Nucleus accumbens (tissue), 56 donors: ENCODE measurements at regions not wholly inside any gene's neighbourhood (a gene's known extent, or its start where the extent isn't known, plus 50 kb on each side); places are given as distances from the start of the nearest gene placed in this dataset.

Experiments used
- DNase-seq, 56 donors: peaks; one replicate each; lab custom pipeline; 2025; lab: John Stamatoyannopoulos, UW

DNA sequence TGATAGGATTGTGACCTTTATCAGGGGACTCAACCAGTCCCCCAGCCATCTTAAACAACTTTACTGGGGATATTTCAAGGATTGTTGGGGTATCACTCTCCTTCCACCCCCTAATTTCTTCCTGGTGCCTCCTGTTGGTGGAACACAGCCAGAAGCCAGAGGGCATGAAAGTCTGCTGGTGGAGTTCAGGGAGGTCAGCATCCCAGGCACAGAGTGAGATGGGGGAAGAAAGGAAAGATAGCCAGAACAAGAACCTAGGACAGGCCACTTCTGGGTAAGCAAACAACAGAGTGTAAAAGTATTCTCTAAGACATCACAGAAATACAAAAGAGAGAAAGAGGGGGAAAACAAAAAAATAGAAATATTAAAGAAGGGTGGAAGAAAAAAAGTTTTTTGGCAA, 101.8 kb downstream of the SPRY2 start:
- no peak for DNase-seq

DNA sequence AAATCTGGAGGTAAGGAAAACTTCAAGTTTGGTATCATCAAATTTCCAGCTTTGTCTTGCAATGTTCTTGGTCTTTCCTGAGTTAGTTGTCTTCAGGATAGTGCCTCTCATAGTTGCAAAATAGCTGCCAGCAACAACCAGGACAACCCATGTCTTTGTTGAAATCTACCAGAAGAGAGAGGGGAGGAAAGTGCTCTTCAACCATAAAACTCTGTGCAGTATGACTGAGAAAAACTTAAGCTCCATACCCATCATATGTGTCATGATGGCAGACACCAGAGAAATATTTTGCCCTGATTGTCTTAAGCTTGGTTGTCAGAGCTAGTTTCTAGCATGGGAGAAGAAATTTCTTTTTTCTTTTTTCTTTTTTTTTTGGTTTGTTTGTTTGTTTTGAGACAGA, 103.3 kb downstream of the SPRY2 start:
- no peak for DNase-seq

DNA sequence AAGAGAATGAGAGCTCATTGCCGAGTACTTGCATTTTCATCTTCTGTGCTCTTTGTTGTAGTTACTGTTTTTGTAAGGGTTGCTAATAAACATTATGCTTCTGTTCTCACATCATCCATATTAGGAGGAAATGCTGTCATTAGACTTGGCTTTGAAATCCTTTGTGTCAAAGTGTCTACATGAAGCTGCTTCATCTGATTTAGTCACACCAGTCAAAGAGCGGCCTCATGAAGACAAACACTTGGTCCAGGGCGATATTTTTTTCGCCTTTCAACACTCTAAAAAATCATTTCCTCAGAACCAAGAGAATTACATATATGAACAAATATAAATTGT, 105.0 kb downstream of the SPRY2 start:
- no peak for DNase-seq

DNA sequence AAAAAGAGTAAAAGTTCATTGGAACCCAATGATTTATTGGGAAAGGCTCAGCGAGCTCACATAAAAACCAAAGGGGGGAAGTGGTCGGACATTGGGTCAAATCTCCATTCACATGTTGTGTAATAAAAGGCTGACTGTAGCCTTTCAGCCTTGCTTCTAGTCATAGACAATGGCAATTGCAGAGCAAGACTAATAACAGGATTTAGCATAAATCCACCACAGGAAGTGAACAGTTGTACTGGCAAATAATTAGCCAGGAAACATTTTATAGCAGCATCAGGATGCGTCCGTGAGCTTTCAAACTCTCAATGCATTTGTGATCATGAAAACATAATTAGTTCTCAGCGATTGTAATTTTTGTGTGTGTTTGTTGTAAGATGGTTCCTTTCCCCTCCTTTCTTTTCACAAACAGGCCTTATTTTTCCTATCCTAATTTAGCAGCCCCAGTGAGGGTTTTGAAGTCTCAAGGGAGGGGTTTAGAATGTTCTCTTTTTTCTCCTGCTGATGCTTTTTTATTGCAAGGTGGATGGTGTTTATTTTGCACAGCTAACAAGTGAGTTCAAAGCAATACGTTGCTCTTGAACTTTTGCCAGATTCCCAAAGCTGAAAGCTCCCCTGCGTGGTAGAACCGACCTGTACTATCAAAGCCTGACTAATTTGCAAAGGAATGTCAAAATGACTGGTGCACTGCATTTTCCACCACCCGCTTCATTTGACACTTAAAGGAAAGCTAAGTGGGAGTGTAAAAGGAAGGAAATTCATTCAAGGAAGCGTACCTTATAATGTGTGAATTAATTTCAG, 105.6 kb downstream of the SPRY2 start:
- DNase-seq = peak in 16 of 56 donors; percentile 1 to 46 (median 10)

DNA sequence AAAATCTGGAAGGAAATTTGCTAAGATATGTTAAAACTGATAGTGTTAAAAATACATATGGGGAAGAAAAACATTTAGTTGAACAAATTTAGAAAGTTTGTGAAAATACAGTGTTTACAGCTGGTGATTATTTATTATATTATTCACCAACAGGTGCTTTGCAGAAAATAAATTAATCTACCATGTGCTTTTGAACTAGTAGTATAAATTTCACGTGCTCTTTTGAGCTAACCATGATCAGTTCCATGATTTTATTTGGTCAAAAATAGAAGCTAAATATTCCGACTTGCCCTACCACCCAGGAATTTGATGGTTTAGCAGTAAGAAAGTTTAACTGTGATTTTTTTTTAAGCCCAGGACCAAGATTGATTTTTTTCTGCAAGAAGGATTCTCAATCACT, 113.3 kb downstream of the SPRY2 start:
- no peak for DNase-seq

DNA sequence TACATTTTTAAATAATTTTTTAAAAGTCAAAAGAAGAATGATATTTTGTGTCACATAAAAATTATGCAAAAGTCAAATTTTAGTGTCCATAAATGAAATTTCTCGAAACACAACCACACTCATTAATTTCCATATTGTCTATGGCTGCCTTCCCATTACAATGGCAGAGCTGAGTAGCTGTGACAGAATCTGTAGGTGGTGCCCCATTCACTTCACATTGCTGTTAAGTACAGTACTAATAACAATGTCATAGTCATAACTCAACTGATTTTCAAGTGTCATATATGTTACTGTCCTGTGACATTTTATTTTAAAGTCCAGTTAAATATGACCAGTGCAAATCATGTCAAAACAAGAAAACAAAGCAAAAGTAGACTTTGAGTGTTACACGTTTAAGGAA, 114.3 kb downstream of the SPRY2 start:
- no peak for DNase-seq

DNA sequence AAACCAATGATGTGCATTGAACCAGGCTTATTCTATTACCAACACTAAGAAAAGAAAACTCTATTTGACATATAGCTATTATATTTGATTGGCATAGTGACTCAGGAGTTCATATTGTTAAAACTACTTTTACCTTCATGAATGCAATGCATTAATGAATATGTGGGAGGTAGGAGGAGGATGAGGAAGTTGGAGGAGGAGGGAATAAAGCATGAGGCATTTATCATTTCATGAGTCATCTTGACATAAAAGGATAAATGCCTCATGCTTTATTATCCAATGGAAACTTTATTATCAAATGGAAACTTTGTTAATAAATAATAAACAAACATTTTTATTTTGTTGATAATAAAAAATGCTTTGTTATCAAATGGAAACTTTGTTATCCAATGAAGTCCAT, 116.5 kb downstream of the SPRY2 start:
- no peak for DNase-seq

DNA sequence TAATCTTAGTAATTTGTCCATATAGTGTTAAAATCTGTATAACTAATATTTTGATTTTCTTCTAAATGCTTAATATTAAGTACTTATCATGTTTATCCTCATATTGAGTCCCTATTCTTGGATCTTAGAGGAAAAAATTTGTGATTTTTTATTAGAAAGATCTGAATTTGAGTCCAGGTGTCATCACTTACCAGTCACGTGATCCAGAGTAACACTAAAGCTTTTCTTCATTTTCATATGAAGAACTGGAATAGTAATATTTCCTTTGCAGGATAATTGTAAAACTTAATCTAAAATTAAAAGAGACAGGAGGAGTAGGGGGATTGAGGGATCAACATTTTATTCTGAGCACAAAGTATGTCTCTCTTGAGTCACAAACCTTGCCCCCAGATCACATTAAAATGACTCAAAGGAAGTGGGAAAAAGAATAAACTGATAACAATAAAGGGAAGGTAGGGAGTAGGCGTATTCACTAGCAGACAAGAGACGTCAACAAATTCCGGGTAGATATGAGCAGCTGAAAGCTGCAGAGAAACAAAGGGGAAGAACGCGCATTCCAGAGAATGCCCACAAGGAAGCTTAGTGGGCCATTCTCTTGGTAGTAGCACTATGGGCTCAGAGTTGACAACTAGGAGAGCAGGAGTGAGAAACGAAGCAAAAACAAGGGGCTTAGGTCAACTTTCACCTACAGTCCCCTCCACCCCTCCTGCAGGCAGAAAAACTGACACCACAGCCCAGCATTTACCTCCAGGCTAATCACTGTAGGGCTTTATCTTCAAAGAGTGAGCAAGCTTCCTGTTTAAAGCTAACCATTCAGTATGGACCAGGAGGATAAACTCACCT, 123.1 kb downstream of the SPRY2 start:
- peak in 1 of 56 donors; percentile 4 for DNase-seq

DNA sequence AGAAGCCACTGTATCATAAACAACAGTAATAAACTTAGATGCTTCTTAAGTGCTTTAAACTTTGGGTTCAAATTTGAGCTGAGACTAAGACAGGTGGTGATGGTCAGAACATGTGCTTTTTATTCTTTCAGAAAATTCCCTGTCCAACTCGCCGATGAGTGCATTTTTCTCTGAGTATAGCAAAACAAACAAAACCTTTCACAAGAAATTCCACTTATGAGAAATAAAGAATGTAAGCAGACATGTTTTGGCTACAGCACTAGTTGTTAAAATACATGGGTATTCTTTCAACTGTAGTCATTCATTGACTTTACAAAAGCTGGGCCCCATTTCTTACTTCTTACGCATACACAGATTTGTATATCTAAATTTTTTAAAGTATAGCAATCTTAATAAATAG, 125.6 kb downstream of the SPRY2 start:
- no peak for DNase-seq

DNA sequence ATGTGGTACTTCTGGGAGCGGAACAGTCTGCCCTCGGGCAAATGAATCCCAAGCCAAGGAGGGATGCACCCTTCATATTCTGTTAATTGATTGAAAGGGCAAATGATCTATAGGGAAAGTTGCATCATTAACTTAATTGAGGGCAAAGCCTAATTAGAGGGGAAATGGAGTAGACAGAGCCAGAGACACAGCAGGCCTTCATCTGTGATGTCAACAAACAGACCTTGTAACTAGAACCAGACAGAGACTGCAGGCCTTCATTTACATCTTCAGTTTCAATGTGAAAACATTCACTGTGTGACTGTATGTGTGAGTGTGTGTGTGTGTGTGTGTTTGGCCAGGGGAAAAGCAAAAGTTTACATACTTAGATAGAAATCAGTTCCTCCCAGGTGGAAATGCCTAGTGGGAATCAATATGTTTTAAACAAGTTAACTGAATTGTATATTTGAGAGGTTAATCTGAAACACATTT, 126.4 kb downstream of the SPRY2 start:
- DNase-seq = no peak

DNA sequence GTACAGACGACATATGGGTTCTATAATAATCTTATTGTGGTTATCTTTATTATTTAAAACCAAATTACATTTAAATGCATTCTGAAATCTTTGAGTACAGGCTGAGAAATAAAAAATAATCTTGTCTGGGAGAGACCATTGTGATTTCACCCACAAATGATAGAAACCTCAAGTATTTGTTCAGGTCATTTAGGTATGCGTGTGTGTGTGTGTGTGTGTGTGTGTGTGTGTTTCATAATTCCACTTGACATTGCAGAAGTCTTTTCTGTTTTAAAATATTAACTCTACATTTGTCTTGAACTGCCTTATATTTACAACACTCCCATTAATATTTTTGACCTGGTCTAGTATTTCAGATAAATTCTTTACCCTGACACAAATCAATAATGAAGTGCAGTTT, 126.9 kb downstream of the SPRY2 start:
- DNase-seq = no peak

DNA sequence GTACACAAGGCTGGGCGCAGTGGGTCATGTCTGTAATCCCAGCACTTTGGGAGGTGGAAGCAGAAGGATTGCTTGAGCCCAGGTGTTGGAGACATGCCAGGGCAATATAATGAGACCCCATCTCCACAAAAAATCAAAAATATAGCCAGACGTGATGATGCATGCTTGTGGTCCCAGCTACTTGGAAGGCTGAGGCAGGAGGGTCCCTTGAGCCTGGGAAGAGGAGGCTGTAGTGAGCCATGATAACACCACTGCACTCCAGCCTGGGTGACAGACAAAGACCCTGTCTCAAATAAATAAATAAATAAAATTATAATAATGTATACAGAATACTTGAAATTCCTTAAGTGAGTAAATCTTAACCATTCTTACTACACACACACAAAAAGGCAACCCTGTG, 127.7 kb downstream of the SPRY2 start:
- no peak for DNase-seq

DNA sequence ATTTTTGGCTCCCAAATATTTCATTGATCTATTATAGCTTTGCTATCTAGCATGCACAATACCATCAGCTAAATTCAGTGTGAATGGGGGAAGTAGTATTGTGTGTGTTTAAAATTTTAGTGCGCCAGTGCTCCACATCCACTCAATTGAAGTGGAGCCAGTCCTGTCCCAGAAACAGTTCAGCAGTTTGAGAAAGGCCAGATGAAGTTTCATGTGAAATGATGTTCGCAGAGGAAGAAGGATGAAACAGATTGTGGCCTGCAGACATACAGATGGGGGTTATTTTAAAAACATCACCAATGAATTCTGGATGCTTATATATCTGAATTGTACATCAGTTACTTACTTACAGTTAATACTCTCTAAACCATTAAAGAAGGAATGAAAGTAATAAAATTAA, 129.4 kb downstream of the SPRY2 start:
- DNase-seq = no peak

DNA sequence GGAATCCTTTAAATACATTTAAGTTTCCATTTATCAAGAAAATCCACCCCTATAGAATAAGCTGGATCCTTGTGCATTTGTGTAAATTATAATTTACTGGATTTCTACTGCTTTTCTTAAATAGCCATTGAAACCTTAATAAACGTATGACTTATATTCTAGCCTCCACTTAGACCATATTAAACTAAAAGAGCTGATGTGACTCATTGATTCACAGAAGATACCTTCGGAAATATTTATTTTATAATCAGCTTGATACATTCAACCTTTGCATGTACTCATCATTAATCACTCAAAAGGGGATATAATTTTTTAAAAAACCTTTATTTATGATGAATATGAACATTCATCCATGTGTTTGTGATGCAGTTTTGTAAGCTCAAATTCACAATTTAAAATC, 136.3 kb downstream of the SPRY2 start:
- no peak for DNase-seq

DNA sequence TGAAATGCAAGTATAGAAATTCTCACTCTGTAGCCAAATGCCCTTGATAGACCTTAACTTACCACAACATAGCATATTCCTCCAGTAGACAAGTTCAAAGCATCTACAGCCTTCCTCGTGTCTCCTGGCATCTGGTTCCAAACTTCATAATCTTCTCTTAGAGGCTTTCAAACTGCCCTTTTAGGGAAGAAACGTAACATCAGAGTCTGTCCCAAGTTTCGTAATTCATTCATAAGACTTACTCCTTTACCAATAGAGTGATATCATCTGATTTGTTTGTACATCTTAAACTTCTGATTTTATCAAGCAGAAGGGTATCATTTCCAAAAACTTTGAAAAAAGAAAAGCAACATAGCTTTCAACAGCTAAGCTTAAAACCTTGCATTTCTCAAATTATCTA, 137.4 kb downstream of the SPRY2 start:
- DNase-seq = no peak

DNA sequence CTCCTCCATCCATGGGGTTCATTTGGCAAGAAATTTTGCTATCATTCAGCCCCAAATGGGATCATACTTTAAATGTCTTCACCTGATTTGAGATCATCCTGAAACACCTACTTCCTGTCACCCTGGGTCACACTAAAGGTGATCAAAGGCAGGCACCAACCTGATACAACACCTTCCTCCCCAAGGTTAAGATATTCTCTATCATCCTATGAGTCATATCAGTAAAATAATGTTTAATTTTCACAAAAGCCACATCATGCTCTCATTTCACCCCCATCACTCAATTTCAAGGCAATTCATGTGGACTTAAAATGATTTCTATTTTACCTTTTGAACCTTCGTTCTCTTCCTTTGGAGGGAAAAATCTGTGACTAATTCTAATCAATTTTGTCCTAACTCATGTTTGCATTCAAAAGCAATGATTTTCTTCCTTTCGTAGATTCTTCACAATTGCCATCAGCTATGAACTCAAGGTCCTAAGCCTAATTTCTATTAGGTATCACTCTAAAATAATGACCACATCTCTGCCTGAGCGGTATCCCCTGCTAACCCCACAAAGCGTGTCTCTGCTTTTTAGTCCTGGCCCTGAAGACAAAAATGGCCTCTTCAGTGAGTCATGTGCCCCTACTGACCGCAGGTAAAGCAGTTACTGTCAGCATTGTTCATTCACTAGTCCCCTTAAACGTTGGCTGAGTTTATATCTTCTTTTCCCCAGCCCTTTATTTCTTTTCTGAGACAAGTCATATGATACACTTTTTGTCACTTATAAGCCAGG, 139.0 kb downstream of the SPRY2 start:
- no peak for DNase-seq

DNA sequence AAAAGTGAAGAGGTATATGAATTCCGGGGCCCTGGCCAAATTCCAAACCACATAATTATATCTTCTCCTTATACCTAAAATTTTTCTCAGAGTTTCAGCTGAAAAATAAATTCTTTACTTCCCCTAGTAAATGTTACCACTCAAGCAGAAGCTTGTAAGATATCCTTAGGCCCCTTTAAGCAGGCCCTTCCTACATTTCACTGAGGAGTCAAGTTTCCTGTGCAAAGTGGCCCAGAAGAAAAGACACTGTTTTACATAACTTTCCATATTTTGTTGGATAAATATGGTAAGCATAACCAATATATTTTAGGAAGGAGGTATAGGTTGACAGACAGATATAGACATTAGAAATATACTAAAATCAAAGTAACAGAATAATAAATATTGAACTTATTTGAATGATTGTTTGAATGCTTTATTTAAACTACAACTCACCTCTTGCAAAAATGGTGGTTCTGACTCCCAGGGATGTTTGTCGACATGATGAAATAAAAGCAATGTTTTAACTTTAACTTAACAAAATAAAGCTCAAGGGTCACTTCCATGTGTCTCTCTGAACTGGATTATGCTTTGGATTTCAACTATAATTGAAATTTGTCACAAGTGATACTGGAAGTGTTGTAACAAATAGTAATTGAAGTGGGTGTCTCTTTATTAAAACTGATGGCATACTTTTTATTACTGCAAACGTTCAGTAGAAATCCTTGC, 141.2 kb downstream of the SPRY2 start:
- no peak for DNase-seq

DNA sequence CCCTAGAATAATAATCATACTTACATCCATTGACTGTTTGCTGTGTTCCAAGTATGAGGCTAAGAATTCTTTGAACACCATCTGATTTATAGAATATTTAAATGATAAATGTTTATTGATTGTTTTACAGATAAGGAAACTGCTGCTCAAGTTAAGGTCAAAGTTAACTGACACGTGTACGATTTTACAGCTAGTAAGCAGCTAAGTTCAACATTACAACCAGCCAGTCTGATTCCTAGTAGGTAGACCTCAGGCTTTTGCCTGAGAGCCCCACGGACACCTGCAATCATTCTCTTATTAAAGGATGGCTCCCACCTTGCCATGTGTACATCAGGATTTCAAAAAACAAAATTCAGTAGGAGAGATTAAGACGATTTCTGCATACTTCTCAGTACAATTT, 141.9 kb downstream of the SPRY2 start:
- no peak for DNase-seq

DNA sequence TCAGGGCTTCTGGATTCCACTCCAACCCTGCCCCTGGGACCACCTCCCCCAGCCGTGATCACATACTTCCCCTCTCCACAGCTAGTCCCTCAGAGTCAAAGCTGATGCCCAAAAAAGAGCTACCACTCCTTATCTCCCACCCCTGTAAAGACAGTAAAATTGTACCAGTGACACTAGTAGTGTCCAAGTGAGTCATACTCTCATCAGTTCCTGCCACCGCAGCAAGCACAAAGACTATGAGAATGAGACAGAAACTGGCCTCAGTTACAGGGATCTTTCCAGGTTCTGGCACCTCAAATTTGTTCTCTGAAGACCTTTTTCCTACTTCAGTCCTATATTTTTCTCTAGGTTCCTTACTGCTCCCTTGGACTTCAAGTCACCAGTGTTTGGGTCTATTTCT, 144.2 kb downstream of the SPRY2 start:
- no peak for DNase-seq

DNA sequence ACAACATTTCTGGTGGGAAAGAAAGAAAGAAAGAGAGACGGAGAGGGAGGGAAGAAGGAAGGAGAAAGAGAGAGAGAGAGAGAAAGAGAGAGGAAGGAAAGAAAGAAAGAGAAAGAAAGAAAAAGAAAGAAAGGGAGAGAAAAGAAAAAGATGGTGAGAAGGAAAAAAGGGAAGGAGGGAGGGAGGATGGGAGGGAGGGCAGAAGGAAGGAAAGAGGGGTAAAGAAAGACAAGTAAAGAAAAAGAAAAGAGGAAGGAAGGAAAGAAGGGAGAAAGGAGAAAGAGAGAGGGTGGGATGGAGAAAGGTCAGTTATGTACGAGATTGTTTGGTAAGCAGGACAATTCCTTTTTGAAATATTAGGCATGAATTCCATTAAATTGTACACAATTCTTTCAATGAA, 145.3 kb downstream of the SPRY2 start:
- no peak for DNase-seq
